Smooth muscle cell (in vitro differentiated cells): ENCODE measurements at regions not wholly inside any gene's neighbourhood (a gene's known extent, or its start where the extent isn't known, plus 50 kb on each side); places are given as distances from the start of the nearest gene placed in this dataset.
"Not testable (repeated sequence)": the region's sequence is repeated elsewhere in the genome, so short reads cannot be mapped to it uniquely, and the experiment has no call there.

ENCODE experiments used
- DNase-seq: peaks from one replicate; lab custom pipeline; 2025; ENCODE audit not compliant: unreplicated experiment; lab: John Stamatoyannopoulos, UW
- H2AFZ ChIP-seq: fragments of 200-600 bp; sonication (generic); 2 replicates; pipeline ENCODE4 v1.6.0; 2016; ENCODE audit warnings: antibody characterized with exemption, low read depth, mild to moderate bottlenecking
- H3F3A ChIP-seq: fragments of 200-600 bp; sonication (generic); 2 replicates; pipeline ENCODE4 v1.6.0; 2017; ENCODE audit warnings: antibody characterized with exemption, low read depth
- H3K27ac ChIP-seq: fragments of 200-600 bp; sonication (generic); 2 replicates; pipeline ENCODE4 v1.5.1; 2016; ENCODE audit warnings: low read depth, mild to moderate bottlenecking
- H3K27me3 ChIP-seq: fragments of 200-600 bp; sonication (generic); 2 replicates; pipeline ENCODE4 v1.6.1; 2016; ENCODE audit warnings: low read depth, mild to moderate bottlenecking
- H3K36me3 ChIP-seq: fragments of 200-600 bp; sonication (generic); 2 replicates; pipeline ENCODE4 v1.5.1; 2016; ENCODE audit warnings: low read depth
- H3K4me1 ChIP-seq: fragments of 200-600 bp; sonication (generic); 2 replicates; pipeline ENCODE4 v1.5.1; 2016; ENCODE audit warnings: low read depth
- H3K4me2 ChIP-seq: fragments of 200-600 bp; sonication (generic); 2 replicates; pipeline ENCODE4 v1.6.0; 2016; ENCODE audit warnings: mild to moderate bottlenecking
- H3K4me3 ChIP-seq: fragments of 200-600 bp; sonication (generic); 2 replicates; pipeline ENCODE4 v1.5.1; 2016; ENCODE audit warnings: mild to moderate bottlenecking
- H3K79me2 ChIP-seq: fragments of 200-600 bp; sonication (generic); 2 replicates; pipeline ENCODE4 v1.6.0; 2016; ENCODE audit warnings: low read depth, mild to moderate bottlenecking
- H3K9ac ChIP-seq: fragments of 200-600 bp; sonication (generic); 2 replicates; pipeline ENCODE4 v1.6.0; 2016; ENCODE audit warnings: low read depth
- H3K9me3 ChIP-seq: fragments of 200-600 bp; sonication (generic); replicated peaks from 2 replicates; pipeline ENCODE4 v1.5.1; 2016; ENCODE audit warnings: low read depth
- H4K20me1 ChIP-seq: fragments of 200-600 bp; sonication (generic); 2 replicates; pipeline ENCODE4 v1.6.0; 2016; ENCODE audit warnings: low read depth
- CTCF ChIP-seq: fragments of 200-600 bp; sonication (generic); IDR thresholded peaks from 2 replicates; pipeline ENCODE4 v1.5.1; 2017; ENCODE audit warnings: borderline replicate concordance, mild to moderate bottlenecking, antibody characterized with exemption; ENCODE audit not compliant: insufficient read depth, poor library complexity, severe bottlenecking
- WGBS: methylation state at CpG from one replicate; pipeline ENCODE4 v1.1.7; 2016; ENCODE audit warnings: low lambda C conversion rate; 5-methylcytosine and 5-hydroxymethylcytosine counted together

GRCh38 chr9:24879591-24879990 is 333.9 kb upstream of the IZUMO3 start:
- H3K9me3 ChIP-seq, result no peaks in the 10 kb centered on the region
- no peak overlapping the region for H2AFZ ChIP-seq
- no peaks in the 10 kb centered on the region for H3K27me3 ChIP-seq
- H3K9ac ChIP-seq, result no peak overlapping the region
- no peaks in the 10 kb centered on the region for H3K4me1 ChIP-seq
- DNase-seq, result no peak
- H3K4me3 ChIP-seq, result no peak overlapping the region
- H3K79me2 ChIP-seq, result no peaks in the 10 kb centered on the region
- no peak overlapping the region for H3K27ac ChIP-seq
- 90% methylated on average over 2 of the region's 2 CpGs for whole genome bisulfite sequencing
- no peak overlapping the region for H3K4me2 ChIP-seq
- no peaks in the 10 kb centered on the region for H3K36me3 ChIP-seq
- no peaks in the 10 kb centered on the region for H4K20me1 ChIP-seq
- TF ChIP-seq CTCF, result no peak
- H3F3A ChIP-seq, result no peaks in the 10 kb centered on the region

- H3K9ac ChIP-seq, H3K4me2 ChIP-seq, H3F3A ChIP-seq, H3K36me3 ChIP-seq, H3K27ac ChIP-seq, H3K4me1 ChIP-seq, DNase-seq, H2AFZ ChIP-seq, H3K4me3 ChIP-seq, H3K79me2 ChIP-seq, H3K27me3 ChIP-seq, H3K9me3 ChIP-seq, H4K20me1 ChIP-seq: not testable (repeated sequence)
- 62% methylated on average over 1 of the region's 1 CpG for WGBS
Measured at GRCh38 chr9:24856601-24857000, 310.9 kb upstream of the IZUMO3 start.

DNA sequence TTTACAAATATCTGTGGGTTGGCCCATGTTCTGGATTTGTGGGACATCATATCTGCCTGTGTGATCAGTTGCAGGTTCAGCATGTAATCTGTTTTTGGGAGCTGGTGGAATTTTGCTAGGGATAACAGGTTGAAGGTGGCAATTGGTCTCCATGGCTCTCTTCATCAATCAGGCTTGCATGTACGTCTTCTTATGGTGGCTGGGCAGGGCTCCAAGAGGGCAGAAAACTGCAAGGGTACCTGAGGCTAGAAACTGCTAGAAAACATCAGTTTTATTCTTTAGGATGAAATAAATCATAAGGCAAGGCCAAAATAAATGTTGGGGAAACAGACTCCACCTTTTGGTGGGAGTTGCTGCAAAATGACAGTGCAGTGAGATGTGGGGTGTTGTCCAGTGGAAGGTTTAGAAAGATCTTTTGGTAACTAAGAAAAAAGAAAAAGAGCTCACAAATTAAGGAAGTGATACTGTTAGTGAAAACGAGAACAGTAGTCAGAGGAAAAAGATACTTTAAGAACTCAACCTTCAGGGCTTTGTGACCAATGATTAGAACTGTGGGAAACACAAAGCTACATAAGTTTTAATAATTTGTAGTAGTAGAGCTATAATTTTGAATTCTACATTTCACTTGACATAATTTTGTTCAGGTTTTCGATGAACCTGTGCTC is 300.7 kb upstream of the IZUMO3 start:
- Histone ChIP-seq H3K4me1 (no peaks in the 10 kb centered on the region), H3K36me3 (no peaks in the 10 kb centered on the region), H4K20me1 (no peaks in the 10 kb centered on the region), H2AFZ (no peak overlapping the region), H3K79me2 (no peaks in the 10 kb centered on the region), H3K27ac (no peak overlapping the region), H3K9me3 (no peaks in the 10 kb centered on the region), H3F3A (no peaks in the 10 kb centered on the region), H3K4me3 (no peak overlapping the region), H3K4me2 (no peak overlapping the region), H3K27me3 (no peaks in the 10 kb centered on the region), H3K9ac (no peak overlapping the region)
- WGBS, result 96% methylated on average over 3 of the region's 3 CpGs
- no peak for TF ChIP-seq CTCF
- DNase-seq, result no peak

- no peak overlapping the region for H3K4me2 ChIP-seq
- H3K4me3 ChIP-seq, result no peak overlapping the region
- H3K9ac ChIP-seq, result no peak overlapping the region
- TF ChIP-seq CTCF, result no peak
- H3K4me1 ChIP-seq, result no peaks in the 10 kb centered on the region
- H3K9me3 ChIP-seq, result no peaks in the 10 kb centered on the region
- no peaks in the 10 kb centered on the region for H3F3A ChIP-seq
- H3K27ac ChIP-seq, result no peak overlapping the region
- H3K79me2 ChIP-seq, result no peaks in the 10 kb centered on the region
- DNase-seq, result no peak
- H4K20me1 ChIP-seq, result no peaks in the 10 kb centered on the region
- no peaks in the 10 kb centered on the region for H3K27me3 ChIP-seq
- WGBS, result 94% methylated on average over 2 of the region's 2 CpGs
- H3K36me3 ChIP-seq, result no peaks in the 10 kb centered on the region
- no peak overlapping the region for H2AFZ ChIP-seq
Measured at GRCh38 chr9:24844217-24844616, 298.5 kb upstream of the IZUMO3 start.
